ENCODE measurements at regions not wholly inside any gene's neighbourhood (a gene's known extent, or its start where the extent isn't known, plus 50 kb on each side); places are given as distances from the start of the nearest gene placed in this dataset.

- TF ChIP-seq CTCF (IDR thresholded peaks at IDR 0.05) (no peak), EP300 (IDR thresholded peaks at IDR 0.05) (no peak), POLR2A (IDR thresholded peaks at IDR 0.05; ENCODE audit: low read depth) (no peak)
These were observed 382.2 kb upstream of the CDH6 start for GRCh38 chr5:30811298-30811697.
